Osteocyte (in vitro differentiated cells): ENCODE measurements at regions not wholly inside any gene's neighbourhood (a gene's known extent, or its start where the extent isn't known, plus 50 kb on each side); places are given as distances from the start of the nearest gene placed in this dataset.

Experiments used
- DNase-seq: peaks from one replicate; pipeline ENCODE4 v3.0.0; 2021; ENCODE audit warnings: mixed read lengths; ENCODE audit not compliant: unreplicated experiment; ENCODE audit errors: extremely low spot score
- H3K27ac Mint-ChIP-seq: one replicate; pipeline ENCODE4 v1.8.0; 2021; ENCODE audit warnings: mild to moderate bottlenecking, mixed read lengths; ENCODE audit not compliant: unreplicated experiment
- H3K27me3 Mint-ChIP-seq: one replicate; pipeline ENCODE4 v1.8.0; 2021; ENCODE audit warnings: mixed read lengths; ENCODE audit not compliant: unreplicated experiment
- H3K36me3 Mint-ChIP-seq: one replicate; pipeline ENCODE4 v1.8.0; 2021; ENCODE audit warnings: mixed read lengths; ENCODE audit not compliant: unreplicated experiment
- H3K4me1 Mint-ChIP-seq: one replicate; pipeline ENCODE4 v1.8.0; 2021; ENCODE audit warnings: mixed read lengths; ENCODE audit not compliant: unreplicated experiment
- H3K4me3 Mint-ChIP-seq: one replicate; pipeline ENCODE4 v1.8.0; 2021; ENCODE audit warnings: mild to moderate bottlenecking, moderate library complexity, mixed read lengths; ENCODE audit not compliant: unreplicated experiment
- H3K9me3 Mint-ChIP-seq: one replicate; pipeline ENCODE4 v1.8.0; 2021; ENCODE audit warnings: mixed read lengths; ENCODE audit not compliant: unreplicated experiment
- CTCF ChIP-seq: fragments of 200-600 bp; sonication (generic); IDR thresholded peaks from 2 replicates; pipeline ENCODE4 v1.5.0; 2021; ENCODE audit warnings: antibody characterized with exemption, mild to moderate bottlenecking, moderate library complexity

DNA sequence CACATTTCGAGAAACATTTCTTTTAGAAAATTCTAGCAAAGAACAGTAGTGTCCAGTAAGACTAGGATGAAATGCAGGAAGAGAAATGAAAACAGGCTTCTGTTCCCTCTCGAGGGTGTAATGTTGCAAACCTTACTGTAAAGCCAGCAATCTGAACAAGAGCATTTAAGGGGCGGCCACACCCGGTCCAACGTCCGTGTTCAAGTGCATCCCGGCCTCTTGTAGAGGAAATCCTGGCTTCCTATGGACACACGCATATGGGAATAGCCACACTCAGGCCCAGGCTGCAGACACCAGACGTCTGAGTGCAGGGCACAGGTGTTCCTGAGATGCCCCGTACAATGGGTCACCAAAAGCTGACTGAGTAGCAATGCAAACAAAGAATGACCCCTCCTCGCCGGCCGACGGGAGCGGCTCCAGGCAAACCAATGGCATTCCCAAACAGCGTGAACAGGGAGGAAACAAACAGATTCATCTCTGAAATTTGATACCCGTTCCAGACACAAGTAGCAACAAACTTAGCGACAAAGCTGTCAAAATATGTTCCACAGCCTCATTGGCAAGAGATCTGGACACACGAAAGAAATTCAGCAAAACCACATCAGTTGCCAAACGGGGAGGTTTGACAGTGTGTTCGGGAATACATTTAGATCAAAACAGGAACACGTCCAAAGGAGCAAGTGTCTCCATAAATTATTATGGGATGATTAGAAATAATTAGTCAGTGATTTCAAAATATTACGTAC is 278.6 kb upstream of the TSHZ3 start:
- H3K9me3 Mint-ChIP-seq, result no peaks in the 10 kb centered on the region
- no peak overlapping the region for H3K27ac Mint-ChIP-seq
- H3K4me3 Mint-ChIP-seq, result no peak overlapping the region
- H3K27me3 Mint-ChIP-seq, result no peaks in the 10 kb centered on the region
- H3K4me1 Mint-ChIP-seq, result no peaks in the 10 kb centered on the region
- no peaks in the 10 kb centered on the region for H3K36me3 Mint-ChIP-seq
- no peak for TF ChIP-seq CTCF
- no peak for DNase-seq

DNA sequence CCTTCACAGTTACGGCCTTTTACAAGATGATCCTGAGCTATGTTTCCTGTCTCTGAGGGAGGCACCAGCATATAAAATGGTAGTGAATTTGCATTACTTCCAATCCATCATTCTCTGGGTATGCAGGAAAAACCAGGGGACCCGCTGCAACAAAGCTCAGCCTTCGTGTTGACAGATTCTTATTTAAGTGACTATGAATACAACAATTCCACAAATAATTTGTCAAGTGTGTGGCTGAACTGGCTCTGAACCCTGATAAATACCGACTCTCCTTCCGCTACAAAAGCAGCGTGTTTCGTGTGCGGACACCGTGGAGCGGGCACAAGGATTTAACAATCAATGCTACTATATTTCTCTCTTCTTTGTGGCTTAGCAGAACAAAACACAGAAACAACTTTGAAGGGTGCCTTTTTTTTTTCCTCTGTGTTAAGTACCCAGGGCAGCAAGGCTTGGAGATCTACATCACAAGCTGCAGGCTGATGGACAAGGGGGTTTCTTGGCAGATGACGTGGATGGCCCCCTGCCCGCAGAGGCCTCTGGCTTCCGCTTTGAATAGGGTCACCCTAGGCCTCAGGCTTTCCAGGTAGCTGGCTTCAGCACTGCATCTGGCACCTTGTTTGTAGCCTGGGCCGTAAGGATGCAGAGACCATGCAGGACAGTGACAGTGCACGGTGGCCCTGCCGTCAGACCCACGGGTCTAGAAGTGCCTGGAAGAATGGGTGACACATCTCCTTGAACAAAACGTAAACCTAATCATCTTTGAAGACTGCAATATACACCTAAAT is 280.5 kb upstream of the TSHZ3 start:
- TF ChIP-seq CTCF, result no peak
- Mint-ChIP-seq H3K36me3 (no peaks in the 10 kb centered on the region), H3K27ac (no peak overlapping the region), H3K4me3 (no peak overlapping the region), H3K27me3 (no peaks in the 10 kb centered on the region), H3K9me3 (no peaks in the 10 kb centered on the region), H3K4me1 (no peaks in the 10 kb centered on the region)
- no peak for DNase-seq

GRCh38 chr19:31633014-31633413 is 283.8 kb upstream of the TSHZ3 start:
- TF ChIP-seq CTCF, result no peak
- no peak for DNase-seq
- no peaks in the 10 kb centered on the region for H3K36me3 Mint-ChIP-seq
- no peaks in the 10 kb centered on the region for H3K4me1 Mint-ChIP-seq
- H3K27me3 Mint-ChIP-seq, result peaks cover 3% of the 10 kb centered on the region
- no peak overlapping the region for H3K27ac Mint-ChIP-seq
- H3K4me3 Mint-ChIP-seq, result no peak overlapping the region
- H3K9me3 Mint-ChIP-seq, result no peaks in the 10 kb centered on the region

GRCh38 chr19:31639306-31639705 is 290.1 kb upstream of the TSHZ3 start:
- TF ChIP-seq CTCF, result no peak
- Mint-ChIP-seq H3K36me3 (no peaks in the 10 kb centered on the region), H3K27me3 (peaks cover 3% of the 10 kb centered on the region), H3K27ac (no peak overlapping the region), H3K4me1 (no peaks in the 10 kb centered on the region), H3K4me3 (no peak overlapping the region), H3K9me3 (no peaks in the 10 kb centered on the region)
- no peak for DNase-seq

GRCh38 chr19:31641591-31641990 is 292.4 kb upstream of the TSHZ3 start:
- no peak for TF ChIP-seq CTCF
- Mint-ChIP-seq H3K4me1 (no peaks in the 10 kb centered on the region), H3K27ac (no peak overlapping the region), H3K27me3 (no peaks in the 10 kb centered on the region), H3K9me3 (peaks cover 4% of the 10 kb centered on the region), H3K36me3 (no peaks in the 10 kb centered on the region), H3K4me3 (no peak overlapping the region)
- DNase-seq, result no peak
